ENCODE measurements at regions not wholly inside any gene's neighbourhood (a gene's known extent, or its start where the extent isn't known, plus 50 kb on each side); places are given as distances from the start of the nearest gene placed in this dataset.

GRCh38 chr12:34210183-34210582 is 187.9 kb downstream of the ALG10 start:
- TF ChIP-seq CTCF (IDR thresholded peaks at IDR 0.05; ENCODE audit: low read length) (no peak), EZH2 (IDR thresholded peaks at IDR 0.05; ENCODE audit: borderline replicate concordance, low read length) (no peak)
